ENCODE measurements at regions not wholly inside any gene's neighbourhood (a gene's known extent, or its start where the extent isn't known, plus 50 kb on each side); places are given as distances from the start of the nearest gene placed in this dataset.
"Not testable (repeated sequence)": the region's sequence is repeated elsewhere in the genome, so short reads cannot be mapped to it uniquely, and the experiment has no call there.

GRCh38 chr9:119917175-119917574, 547.9 kb upstream of the BRINP1 start:
- no peak for DNase-seq (ENCODE audit: low spot score)

- no peak for DNase-seq (ENCODE audit: low spot score)
Measured at GRCh38 chr9:119907056-119907455, 537.8 kb upstream of the BRINP1 start.

GRCh38 chr9:119905724-119906123, 536.5 kb upstream of the BRINP1 start:
- no peak for DNase-seq (ENCODE audit: low spot score)

GRCh38 chr9:119903851-119904250, 534.6 kb upstream of the BRINP1 start:
- DNase-seq (ENCODE audit: low spot score): no peak

- DNase-seq (ENCODE audit: low spot score): no peak
Measured at GRCh38 chr9:119902611-119903010, 533.4 kb upstream of the BRINP1 start.

GRCh38 chr9:119898316-119898715, 529.1 kb upstream of the BRINP1 start:
- no peak for DNase-seq (ENCODE audit: low spot score)

- DNase-seq (ENCODE audit: low spot score): no peak
Measured at GRCh38 chr9:119884438-119884837, 515.2 kb upstream of the BRINP1 start.

GRCh38 chr9:119881898-119882297, 512.7 kb upstream of the BRINP1 start:
- DNase-seq (ENCODE audit: low spot score): no peak

GRCh38 chr9:119880361-119880760, 511.1 kb upstream of the BRINP1 start:
- DNase-seq (ENCODE audit: low spot score): no peak

GRCh38 chr9:119877306-119877705, 508.1 kb upstream of the BRINP1 start:
- no peak for DNase-seq (ENCODE audit: low spot score)

GRCh38 chr9:119873877-119874276, 504.6 kb upstream of the BRINP1 start:
- DNase-seq (ENCODE audit: low spot score): no peak

- DNase-seq (ENCODE audit: low spot score): not testable (repeated sequence)
Measured at GRCh38 chr9:119870251-119870650, 501.0 kb upstream of the BRINP1 start.

- no peak for DNase-seq (ENCODE audit: low spot score)
Measured at GRCh38 chr9:119868694-119869093, 499.5 kb upstream of the BRINP1 start.

- no peak for DNase-seq (ENCODE audit: low spot score)
Measured at GRCh38 chr9:119861842-119862241, 492.6 kb upstream of the BRINP1 start.

GRCh38 chr9:119859128-119859527, 489.9 kb upstream of the BRINP1 start:
- no peak for DNase-seq (ENCODE audit: low spot score)

GRCh38 chr9:119853126-119853525, 483.9 kb upstream of the BRINP1 start:
- no peak for DNase-seq (ENCODE audit: low spot score)

- no peak for DNase-seq (ENCODE audit: low spot score)
Measured at GRCh38 chr9:119852390-119852789, 483.2 kb upstream of the BRINP1 start.

- no peak for DNase-seq (ENCODE audit: low spot score)
Measured at GRCh38 chr9:119844431-119844830, 475.2 kb upstream of the BRINP1 start.

- DNase-seq (ENCODE audit: low spot score): no peak
Measured at GRCh38 chr9:119841016-119841415, 471.8 kb upstream of the BRINP1 start.

- no peak for DNase-seq (ENCODE audit: low spot score)
Measured at GRCh38 chr9:119839888-119840287, 470.7 kb upstream of the BRINP1 start.

GRCh38 chr9:119838210-119838609, 469.0 kb upstream of the BRINP1 start:
- no peak for DNase-seq (ENCODE audit: low spot score)

GRCh38 chr9:119836036-119836435, 466.8 kb upstream of the BRINP1 start:
- no peak for DNase-seq (ENCODE audit: low spot score)

GRCh38 chr9:119834064-119834620, 464.9 kb upstream of the BRINP1 start:
- DNase-seq (ENCODE audit: low spot score): no peak

GRCh38 chr9:119831309-119831708, 462.1 kb upstream of the BRINP1 start:
- DNase-seq (ENCODE audit: low spot score): no peak

- DNase-seq (ENCODE audit: low spot score): no peak
Measured at GRCh38 chr9:119829748-119830147, 460.5 kb upstream of the BRINP1 start.

Measured in hematopoietic multipotent progenitor cell treated with erythropoietin and hydrocortisone succinate and interleukin-3 and kit ligand, for 15 days (in vitro differentiated cells).